ENCODE measurements at regions not wholly inside any gene's neighbourhood (a gene's known extent, or its start where the extent isn't known, plus 50 kb on each side); places are given as distances from the start of the nearest gene placed in this dataset.

DNA sequence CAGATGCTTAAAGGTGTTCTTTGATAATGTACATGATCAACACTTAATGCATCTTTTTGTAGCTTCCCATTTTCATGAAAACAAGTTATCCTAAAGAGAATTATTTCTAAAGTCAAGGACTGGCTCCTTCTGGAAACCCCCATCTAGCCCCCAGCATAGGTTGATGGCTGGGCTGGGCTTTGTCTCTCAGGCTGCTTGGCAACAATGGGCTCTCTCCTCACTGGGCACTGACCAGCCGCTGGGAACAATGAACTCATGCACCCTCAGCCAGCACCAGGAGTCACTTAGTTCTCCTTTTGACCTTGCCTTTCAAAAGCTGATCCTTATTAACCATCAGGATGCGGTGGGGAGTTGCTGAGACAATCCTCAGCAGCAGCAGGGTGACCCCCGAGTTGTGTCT, 293.0 kb upstream of the PLXNA2 start:
- H3K9me3 ChIP-seq (ENCODE audit: insufficient read depth, low read depth, low read length): no peaks in the 10 kb centered on the region
- no peak overlapping the region for H3K4me2 ChIP-seq (ENCODE audit: low read depth, low read length, poor library complexity, severe bottlenecking)
- no peaks in the 10 kb centered on the region for H3K27me3 ChIP-seq (ENCODE audit: insufficient read depth, low read length, poor library complexity, severe bottlenecking)
- no peaks in the 10 kb centered on the region for H3K4me1 ChIP-seq (ENCODE audit: insufficient read depth, low read length, poor library complexity, severe bottlenecking)
- no peaks in the 10 kb centered on the region for H3K36me3 ChIP-seq (ENCODE audit: insufficient read depth, low read length)
- no peaks in the 10 kb centered on the region for H3K79me2 ChIP-seq (ENCODE audit: insufficient read depth, low read length)
- H3K4me3 ChIP-seq (ENCODE audit: low read length, poor library complexity, severe bottlenecking): no peak overlapping the region
- TF ChIP-seq, protein P1, sequence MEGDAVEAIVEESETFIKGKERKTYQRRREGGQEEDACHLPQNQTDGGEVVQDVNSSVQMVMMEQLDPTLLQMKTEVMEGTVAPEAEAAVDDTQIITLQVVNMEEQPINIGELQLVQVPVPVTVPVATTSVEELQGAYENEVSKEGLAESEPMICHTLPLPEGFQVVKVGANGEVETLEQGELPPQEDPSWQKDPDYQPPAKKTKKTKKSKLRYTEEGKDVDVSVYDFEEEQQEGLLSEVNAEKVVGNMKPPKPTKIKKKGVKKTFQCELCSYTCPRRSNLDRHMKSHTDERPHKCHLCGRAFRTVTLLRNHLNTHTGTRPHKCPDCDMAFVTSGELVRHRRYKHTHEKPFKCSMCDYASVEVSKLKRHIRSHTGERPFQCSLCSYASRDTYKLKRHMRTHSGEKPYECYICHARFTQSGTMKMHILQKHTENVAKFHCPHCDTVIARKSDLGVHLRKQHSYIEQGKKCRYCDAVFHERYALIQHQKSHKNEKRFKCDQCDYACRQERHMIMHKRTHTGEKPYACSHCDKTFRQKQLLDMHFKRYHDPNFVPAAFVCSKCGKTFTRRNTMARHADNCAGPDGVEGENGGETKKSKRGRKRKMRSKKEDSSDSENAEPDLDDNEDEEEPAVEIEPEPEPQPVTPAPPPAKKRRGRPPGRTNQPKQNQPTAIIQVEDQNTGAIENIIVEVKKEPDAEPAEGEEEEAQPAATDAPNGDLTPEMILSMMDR (conservative IDR thresholded peaks at IDR 0.05; ENCODE audit: low read length): no peak
- no peak for TF ChIP-seq EZH2phosphoT487 (IDR thresholded peaks at IDR 0.05; ENCODE audit: borderline replicate concordance)
- H4K20me1 ChIP-seq (ENCODE audit: insufficient read depth, low read length, poor library complexity, severe bottlenecking): no peaks in the 10 kb centered on the region
- no peak overlapping the region for H2AFZ ChIP-seq (ENCODE audit: low read length)
- no peak overlapping the region for H3K9ac ChIP-seq (ENCODE audit: low read depth, low read length, poor library complexity, severe bottlenecking)
- no peaks in the 10 kb centered on the region for H3K9me2 ChIP-seq (replicated peaks; ENCODE audit: low read depth, low read length)
- no peaks in the 10 kb centered on the region for H3F3A ChIP-seq (ENCODE audit: low read depth)

DNA sequence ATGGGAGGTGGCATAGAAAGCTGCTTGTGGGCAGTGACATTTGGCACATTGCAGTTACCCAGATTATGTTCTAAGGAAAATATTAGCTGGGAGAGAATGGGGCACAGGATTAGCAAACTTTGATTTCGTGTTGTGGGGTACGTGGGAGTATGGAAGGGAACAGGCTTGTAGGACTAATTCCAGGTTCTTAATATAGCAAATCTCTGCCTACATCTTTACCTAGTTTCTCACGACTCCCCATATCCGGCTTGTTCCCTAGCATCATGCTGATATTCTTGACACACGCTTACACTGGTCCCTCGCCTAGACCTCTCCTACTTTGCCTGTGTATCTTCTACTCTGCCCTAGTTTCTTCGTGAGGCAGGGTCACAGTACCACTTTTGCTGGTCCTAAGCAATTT, 293.9 kb upstream of the PLXNA2 start:
- Histone ChIP-seq H3K4me3 (ENCODE audit: low read length, poor library complexity, severe bottlenecking) (no peak overlapping the region), H3K9ac (ENCODE audit: low read depth, low read length, poor library complexity, severe bottlenecking) (no peak overlapping the region), H3K9me3 (ENCODE audit: insufficient read depth, low read depth, low read length) (no peaks in the 10 kb centered on the region), H3K4me2 (ENCODE audit: low read depth, low read length, poor library complexity, severe bottlenecking) (no peak overlapping the region), H4K20me1 (ENCODE audit: insufficient read depth, low read length, poor library complexity, severe bottlenecking) (no peaks in the 10 kb centered on the region), H3K27me3 (ENCODE audit: insufficient read depth, low read length, poor library complexity, severe bottlenecking) (no peaks in the 10 kb centered on the region), H3K36me3 (ENCODE audit: insufficient read depth, low read length) (no peaks in the 10 kb centered on the region), H3K79me2 (ENCODE audit: insufficient read depth, low read length) (no peaks in the 10 kb centered on the region), H3F3A (ENCODE audit: low read depth) (no peaks in the 10 kb centered on the region), H3K9me2 (replicated peaks; ENCODE audit: low read depth, low read length) (no peaks in the 10 kb centered on the region), H3K4me1 (ENCODE audit: insufficient read depth, low read length, poor library complexity, severe bottlenecking) (no peaks in the 10 kb centered on the region), H2AFZ (ENCODE audit: low read length) (no peak overlapping the region)
- no peak for TF ChIP-seq EZH2phosphoT487 (IDR thresholded peaks at IDR 0.05; ENCODE audit: borderline replicate concordance)
- TF ChIP-seq, protein P1 (conservative IDR thresholded peaks at IDR 0.05; ENCODE audit: low read length): no peak

DNA sequence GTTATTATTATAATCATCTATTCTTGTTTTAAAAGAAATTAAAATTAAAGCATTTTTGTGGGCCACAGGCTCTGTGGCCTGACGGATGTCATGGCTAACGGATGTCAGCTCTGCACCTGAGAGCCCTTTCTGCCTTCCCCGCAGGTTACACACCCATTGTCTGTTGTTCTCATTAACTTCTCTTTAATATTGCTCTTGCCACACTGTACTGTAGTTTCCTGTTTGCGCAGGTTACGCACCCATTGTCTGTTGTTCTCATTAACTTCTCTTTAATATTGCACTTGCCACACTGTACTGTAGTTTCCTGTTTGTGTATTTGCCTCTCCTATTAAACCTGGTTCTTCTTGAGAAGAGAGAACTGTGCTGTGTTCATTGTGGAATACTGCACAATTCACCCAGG, 294.4 kb upstream of the PLXNA2 start:
- Histone ChIP-seq H3K79me2 (ENCODE audit: insufficient read depth, low read length) (no peaks in the 10 kb centered on the region), H3K36me3 (ENCODE audit: insufficient read depth, low read length) (no peaks in the 10 kb centered on the region), H3K9me2 (replicated peaks; ENCODE audit: low read depth, low read length) (no peaks in the 10 kb centered on the region), H3K9me3 (ENCODE audit: insufficient read depth, low read depth, low read length) (no peaks in the 10 kb centered on the region), H4K20me1 (ENCODE audit: insufficient read depth, low read length, poor library complexity, severe bottlenecking) (no peaks in the 10 kb centered on the region), H3F3A (ENCODE audit: low read depth) (no peaks in the 10 kb centered on the region), H3K4me1 (ENCODE audit: insufficient read depth, low read length, poor library complexity, severe bottlenecking) (no peaks in the 10 kb centered on the region), H3K4me2 (ENCODE audit: low read depth, low read length, poor library complexity, severe bottlenecking) (no peak overlapping the region), H2AFZ (ENCODE audit: low read length) (no peak overlapping the region), H3K27me3 (ENCODE audit: insufficient read depth, low read length, poor library complexity, severe bottlenecking) (no peaks in the 10 kb centered on the region), H3K9ac (ENCODE audit: low read depth, low read length, poor library complexity, severe bottlenecking) (no peak overlapping the region), H3K4me3 (ENCODE audit: low read length, poor library complexity, severe bottlenecking) (no peak overlapping the region)
- TF ChIP-seq, protein P1 (conservative IDR thresholded peaks at IDR 0.05; ENCODE audit: low read length): no peak
- no peak for TF ChIP-seq EZH2phosphoT487 (IDR thresholded peaks at IDR 0.05; ENCODE audit: borderline replicate concordance)

Data from Loucy (cell line).